ENCODE measurements at regions not wholly inside any gene's neighbourhood (a gene's known extent, or its start where the extent isn't known, plus 50 kb on each side); places are given as distances from the start of the nearest gene placed in this dataset.
"Not testable (repeated sequence)": the region's sequence is repeated elsewhere in the genome, so short reads cannot be mapped to it uniquely, and the experiment has no call there.

- DNase-seq (no peak), ATAC-seq (no peak)
- H3K4me3 Mint-ChIP-seq, result no peak overlapping the region
- peaks cover 3% of the 10 kb centered on the region for H3K4me1 Mint-ChIP-seq (ENCODE audit: low read depth)
- TF ChIP-seq CTCF (IDR thresholded peaks at IDR 0.05), result no peak
- intact Hi-C loops (cut with micrococcal nuclease), result no loop called here
- H3K9me3 Mint-ChIP-seq, result peaks cover 2% of the 10 kb centered on the region
- no peak overlapping the region for H3K27ac Mint-ChIP-seq
- ChIA-PET POLR2A (no interaction called here), CTCF (no interaction called here)
- no peaks in the 10 kb centered on the region for H3K27me3 Mint-ChIP-seq
- no peaks in the 10 kb centered on the region for H3K36me3 Mint-ChIP-seq (ENCODE audit: low read depth)
These were observed 99.3 kb downstream of the DLEU7 start for GRCh38 chr13:50744116-50744660.

GRCh38 chr13:50745542-50746115 is 97.9 kb downstream of the DLEU7 start:
- Mint-ChIP-seq H3K27me3 (peaks cover 4% of the 10 kb centered on the region), H3K36me3 (ENCODE audit: low read depth) (no peaks in the 10 kb centered on the region), H3K4me1 (ENCODE audit: low read depth) (peaks cover 3% of the 10 kb centered on the region), H3K9me3 (peaks cover 3% of the 10 kb centered on the region), H3K4me3 (no peak overlapping the region), H3K27ac (no peak overlapping the region)
- intact Hi-C loops (cut with micrococcal nuclease), result no loop called here
- CTCF ChIA-PET, result interaction anchor here (1.8 kb wide), 1 partner anchor 11 kb away, joined by 5 read pairs; no protein-coding TSS in a partner anchor
- TF ChIP-seq CTCF (IDR thresholded peaks at IDR 0.05), result no peak
- no peak for ATAC-seq
- no peak for DNase-seq
- POLR2A ChIA-PET, result no interaction called here

- ChIA-PET CTCF (no interaction called here), POLR2A (no interaction called here)
- H3K27me3 Mint-ChIP-seq, result peaks cover 5% of the 10 kb centered on the region
These were observed 95.6 kb downstream of the DLEU7 start for GRCh38 chr13:50747737-50748350.

GRCh38 chr13:50753221-50753620 is 90.3 kb downstream of the DLEU7 start:
- POLR2A ChIA-PET; H3K36me3 Mint-ChIP-seq (ENCODE audit: low read depth); H3K27me3 Mint-ChIP-seq; intact Hi-C loops (cut with micrococcal nuclease); H3K27ac Mint-ChIP-seq; H3K4me3 Mint-ChIP-seq; ATAC-seq; H3K9me3 Mint-ChIP-seq; CTCF ChIA-PET; DNase-seq: not testable (repeated sequence)
- peaks cover 14% of the 10 kb centered on the region for H3K4me1 Mint-ChIP-seq (ENCODE audit: low read depth)

More at GRCh38 chr13:50747737-50748350, 95.6 kb downstream of the DLEU7 start:
- intact Hi-C loops (cut with micrococcal nuclease), result no loop called here
- TF ChIP-seq CTCF (IDR thresholded peaks at IDR 0.05), result no peak
- H3K4me1 Mint-ChIP-seq (ENCODE audit: low read depth), result peaks cover 9% of the 10 kb centered on the region
- ATAC-seq (no peak), DNase-seq (no peak)
- no peak overlapping the region for H3K4me3 Mint-ChIP-seq
- no peaks in the 10 kb centered on the region for H3K36me3 Mint-ChIP-seq (ENCODE audit: low read depth)
- H3K9me3 Mint-ChIP-seq, result peaks cover 2% of the 10 kb centered on the region
- no peak overlapping the region for H3K27ac Mint-ChIP-seq

GRCh38 chr13:50755862-50756685 is 87.4 kb downstream of the DLEU7 start:
- H3K9me3 Mint-ChIP-seq; POLR2A ChIA-PET; H3K4me3 Mint-ChIP-seq; ATAC-seq; intact Hi-C loops (cut with micrococcal nuclease); H3K27me3 Mint-ChIP-seq; H3K27ac Mint-ChIP-seq; H3K36me3 Mint-ChIP-seq (ENCODE audit: low read depth): not testable (repeated sequence)
- CTCF ChIA-PET, result interaction anchor here (0.9 to 1.6 kb wide), 3 partner anchors 10 to 156 kb away, joined by 3 to 5 read pairs (median 4); no protein-coding TSS in a partner anchor
- DNase-seq, result peak; percentile 5
- peaks cover 17% of the 10 kb centered on the region for H3K4me1 Mint-ChIP-seq (ENCODE audit: low read depth)
